ENCODE measurements at regions not wholly inside any gene's neighbourhood (a gene's known extent, or its start where the extent isn't known, plus 50 kb on each side); places are given as distances from the start of the nearest gene placed in this dataset.

GRCh38 chr2:122319539-122320132 is 564.2 kb downstream of the TSN start:
- Histone ChIP-seq H3K9me3 (no peaks in the 10 kb centered on the region), H3K4me1 (ENCODE audit: insufficient read depth) (no peaks in the 10 kb centered on the region), H3K4me3 (no peak overlapping the region), H3K27me3 (no peaks in the 10 kb centered on the region), H3K36me3 (no peaks in the 10 kb centered on the region), H3K27ac (no peak overlapping the region)
- TF ChIP-seq EP300 (IDR thresholded peaks at IDR 0.05) (no peak), CTCF (IDR thresholded peaks at IDR 0.05) (no peak), POLR2A (IDR thresholded peaks at IDR 0.05) (no peak)
- 37 to 47% (median 43%) methylated on average over 4 of the region's 4 CpGs for WGBS, 3 donors
- intact Hi-C loops (cut with DNase I): no loop called here
- no peak for DNase-seq

- H3K27ac ChIP-seq: no peak overlapping the region
- no peak overlapping the region for H3K4me3 ChIP-seq
- intact Hi-C loops (cut with DNase I): no loop called here
- H3K27me3 ChIP-seq: no peaks in the 10 kb centered on the region
- no peak for DNase-seq
- TF ChIP-seq EP300 (IDR thresholded peaks at IDR 0.05) (no peak), POLR2A (IDR thresholded peaks at IDR 0.05) (no peak), CTCF (IDR thresholded peaks at IDR 0.05) (no peak)
- H3K36me3 ChIP-seq: no peaks in the 10 kb centered on the region
- no peaks in the 10 kb centered on the region for H3K4me1 ChIP-seq (ENCODE audit: insufficient read depth)
- no peaks in the 10 kb centered on the region for H3K9me3 ChIP-seq
- WGBS, 3 donors: 78 to 88% (median 85%) methylated on average over 3 of the region's 3 CpGs
Measured at GRCh38 chr2:122322815-122323214, 567.4 kb downstream of the TSN start.

- 83 to 91% (median 87%) methylated on average over 6 of the region's 6 CpGs for WGBS, 3 donors
- intact Hi-C loops (cut with DNase I): no loop called here
Measured at GRCh38 chr2:122323927-122324326, 568.5 kb downstream of the TSN start.

GRCh38 chr2:122326471-122326870 is 571.0 kb downstream of the TSN start:
- H3K27me3 ChIP-seq: no peaks in the 10 kb centered on the region
- TF ChIP-seq EP300 (IDR thresholded peaks at IDR 0.05) (no peak), POLR2A (IDR thresholded peaks at IDR 0.05) (no peak), CTCF (IDR thresholded peaks at IDR 0.05) (no peak)
- H3K4me1 ChIP-seq (ENCODE audit: insufficient read depth): no peaks in the 10 kb centered on the region
- H3K27ac ChIP-seq: no peak overlapping the region
- 52 to 71% (median 55%) methylated on average over 3 of the region's 3 CpGs for WGBS, 3 donors
- DNase-seq: no peak
- intact Hi-C loops (cut with DNase I): no loop called here
- H3K36me3 ChIP-seq: no peaks in the 10 kb centered on the region
- H3K4me3 ChIP-seq: no peak overlapping the region
- no peaks in the 10 kb centered on the region for H3K9me3 ChIP-seq

More at GRCh38 chr2:122323927-122324326, 568.5 kb downstream of the TSN start:
- no peaks in the 10 kb centered on the region for H3K36me3 ChIP-seq
- no peaks in the 10 kb centered on the region for H3K27me3 ChIP-seq
- no peak overlapping the region for H3K4me3 ChIP-seq
- TF ChIP-seq POLR2A (IDR thresholded peaks at IDR 0.05) (no peak), CTCF (IDR thresholded peaks at IDR 0.05) (no peak), EP300 (IDR thresholded peaks at IDR 0.05) (no peak)
- H3K27ac ChIP-seq: no peak overlapping the region
- no peak for DNase-seq
- H3K9me3 ChIP-seq: no peaks in the 10 kb centered on the region
- H3K4me1 ChIP-seq (ENCODE audit: insufficient read depth): no peaks in the 10 kb centered on the region

Data from ovary (tissue), 7 donors.